Choroid plexus epithelial cell (primary cell): ENCODE measurements at regions not wholly inside any gene's neighbourhood (a gene's known extent, or its start where the extent isn't known, plus 50 kb on each side); places are given as distances from the start of the nearest gene placed in this dataset.

ENCODE experiments used
- DNase-seq: peaks from one replicate; pipeline ENCODE4 v3.0.0-alpha.2; 2010; ENCODE audit warnings: low read depth
- H3K4me3 ChIP-seq: 2 replicates; pipeline ENCODE4 v1.5.1; 2011; ENCODE audit warnings: low read depth, mild to moderate bottlenecking, control low read depth, low read length, moderate library complexity
- CTCF ChIP-seq: conservative IDR thresholded peaks from 2 replicates; pipeline ENCODE4 v1.5.1; 2011; ENCODE audit warnings: low read depth, mild to moderate bottlenecking, control low read depth, inconsistent platforms, low read length, moderate library complexity

GRCh38 chr12:60849723-60850122, 1253.9 kb downstream of the SLC16A7 start:
- TF ChIP-seq CTCF, result no peak
- DNase-seq, result no peak
- no peak overlapping the region for H3K4me3 ChIP-seq

- H3K4me3 ChIP-seq, result no peak overlapping the region
- DNase-seq, result no peak
- no peak for TF ChIP-seq CTCF
Observed at GRCh38 chr12:60853407-60853806, 1257.6 kb downstream of the SLC16A7 start.

GRCh38 chr12:60863421-60863820, 1267.6 kb downstream of the SLC16A7 start:
- no peak for TF ChIP-seq CTCF
- DNase-seq, result no peak
- H3K4me3 ChIP-seq, result no peak overlapping the region

- TF ChIP-seq CTCF, result no peak
- no peak for DNase-seq
- H3K4me3 ChIP-seq, result no peak overlapping the region
Observed at GRCh38 chr12:60872219-60872618, 1276.4 kb downstream of the SLC16A7 start.

- TF ChIP-seq CTCF, result no peak
- DNase-seq, result no peak
- no peak overlapping the region for H3K4me3 ChIP-seq
Observed at GRCh38 chr12:60872850-60873713, 1277.3 kb downstream of the SLC16A7 start.

GRCh38 chr12:60874091-60874490, 1278.3 kb downstream of the SLC16A7 start:
- no peak for TF ChIP-seq CTCF
- H3K4me3 ChIP-seq, result no peak overlapping the region
- no peak for DNase-seq
